GM13976 (cell line): ENCODE measurements at regions not wholly inside any gene's neighbourhood (a gene's known extent, or its start where the extent isn't known, plus 50 kb on each side); places are given as distances from the start of the nearest gene placed in this dataset.
"Not testable (repeated sequence)": the region's sequence is repeated elsewhere in the genome, so short reads cannot be mapped to it uniquely, and the experiment has no call there.

Experiments used
- DNase-seq: peaks from one replicate; pipeline ENCODE4 v3.0.0; 2012; ENCODE audit warnings: low spot score
- in situ Hi-C: fragments of 300-500 bp; cut with MboI; formaldehyde crosslinking; loops from one replicate; pipeline ENCODE4 v1.12.0; 2022; ENCODE audit warnings: low sequenced_read_pairs, mixed read lengths, inconsistent platforms; ENCODE audit not compliant: unreplicated experiment
- TF ChIP-seq, protein P1 (sequence below): IDR thresholded peaks from 2 replicates; pipeline ENCODE4 v1.5.1; 2012; ENCODE audit warnings: borderline replicate concordance, mild to moderate bottlenecking; ENCODE audit not compliant: insufficient read depth; ENCODE audit errors: extremely low read depth, missing control alignments, control extremely low read depth

DNA sequence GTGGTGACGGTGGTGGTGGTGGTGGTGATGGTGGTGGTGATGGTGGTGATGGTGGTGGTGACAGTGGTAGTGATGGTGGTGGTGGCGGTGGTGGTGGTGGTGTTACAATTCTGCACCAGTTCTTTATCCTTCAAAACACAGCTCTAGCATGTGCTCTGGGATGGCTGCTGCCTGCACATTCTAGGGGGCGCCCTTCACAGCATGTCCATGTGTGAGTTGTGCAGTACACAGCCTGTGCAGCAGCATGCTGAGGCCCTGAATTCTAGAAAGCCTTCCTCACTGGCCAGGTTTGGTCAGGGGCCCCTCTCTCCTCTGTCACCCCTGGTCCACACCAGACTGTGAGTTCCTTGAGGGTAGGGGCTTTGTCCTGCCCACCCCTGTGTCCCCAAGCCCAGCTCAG lies 67.7 kb downstream of the MATN1 start:
- TF ChIP-seq, protein P1, sequence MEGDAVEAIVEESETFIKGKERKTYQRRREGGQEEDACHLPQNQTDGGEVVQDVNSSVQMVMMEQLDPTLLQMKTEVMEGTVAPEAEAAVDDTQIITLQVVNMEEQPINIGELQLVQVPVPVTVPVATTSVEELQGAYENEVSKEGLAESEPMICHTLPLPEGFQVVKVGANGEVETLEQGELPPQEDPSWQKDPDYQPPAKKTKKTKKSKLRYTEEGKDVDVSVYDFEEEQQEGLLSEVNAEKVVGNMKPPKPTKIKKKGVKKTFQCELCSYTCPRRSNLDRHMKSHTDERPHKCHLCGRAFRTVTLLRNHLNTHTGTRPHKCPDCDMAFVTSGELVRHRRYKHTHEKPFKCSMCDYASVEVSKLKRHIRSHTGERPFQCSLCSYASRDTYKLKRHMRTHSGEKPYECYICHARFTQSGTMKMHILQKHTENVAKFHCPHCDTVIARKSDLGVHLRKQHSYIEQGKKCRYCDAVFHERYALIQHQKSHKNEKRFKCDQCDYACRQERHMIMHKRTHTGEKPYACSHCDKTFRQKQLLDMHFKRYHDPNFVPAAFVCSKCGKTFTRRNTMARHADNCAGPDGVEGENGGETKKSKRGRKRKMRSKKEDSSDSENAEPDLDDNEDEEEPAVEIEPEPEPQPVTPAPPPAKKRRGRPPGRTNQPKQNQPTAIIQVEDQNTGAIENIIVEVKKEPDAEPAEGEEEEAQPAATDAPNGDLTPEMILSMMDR, result no peak
- no peak for DNase-seq
- in situ Hi-C loops, result no loop called here

DNA sequence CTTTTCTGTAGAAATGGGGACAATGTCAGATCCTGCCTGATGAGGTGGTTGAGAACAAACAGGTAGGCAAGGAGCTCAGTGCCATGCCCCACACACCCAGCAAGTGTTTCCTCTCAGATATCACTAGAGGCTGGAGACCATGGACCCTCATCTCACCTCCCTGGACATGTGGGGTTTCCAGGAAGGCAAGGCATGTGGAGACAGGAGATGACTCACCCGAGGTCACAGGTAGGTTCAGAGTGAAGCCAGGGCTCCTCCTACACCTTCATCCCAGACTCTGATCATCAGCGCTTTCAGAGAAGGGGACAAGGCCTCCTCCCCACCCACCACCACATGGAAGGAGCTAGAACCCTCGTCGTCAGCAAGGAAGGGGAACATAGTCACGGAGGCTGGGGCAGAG lies 69.2 kb downstream of the MATN1 start:
- TF ChIP-seq, protein P1, result no peak
- in situ Hi-C loops, result no loop called here
- no peak for DNase-seq

DNA sequence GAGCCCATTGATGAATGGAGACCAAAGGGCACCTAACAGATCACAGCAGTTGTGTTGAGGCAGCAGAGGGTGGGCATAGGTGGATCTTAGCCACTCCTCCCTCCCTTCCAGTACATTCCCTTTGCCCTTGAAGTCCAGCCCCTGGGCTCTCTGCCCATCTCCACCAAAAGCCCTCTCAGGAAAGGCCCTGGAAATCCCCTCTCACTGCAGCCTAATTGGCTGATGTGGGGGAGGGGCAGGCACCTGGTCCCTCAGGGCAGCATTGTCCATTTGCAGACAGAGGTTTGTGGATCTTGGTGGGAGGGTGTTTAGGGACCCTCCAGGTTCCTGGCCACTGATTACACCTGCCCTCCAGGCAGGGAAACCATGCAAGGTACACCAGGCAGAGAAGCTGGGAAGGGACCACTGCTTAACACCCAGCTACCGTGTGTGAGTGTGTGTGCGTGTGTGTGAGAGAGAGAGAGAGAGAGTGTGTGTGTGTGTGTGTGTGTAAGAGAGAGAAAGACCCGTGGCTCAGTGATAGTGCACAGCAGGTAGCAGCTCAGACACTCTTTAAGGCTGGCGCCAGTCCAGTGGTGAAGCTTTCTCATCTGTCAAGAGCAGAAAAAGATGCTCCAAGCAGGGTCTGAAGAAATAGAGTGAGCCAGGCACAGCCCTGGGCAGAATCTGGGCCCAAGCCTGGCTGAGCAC lies 71.1 kb downstream of the MATN1 start:
- DNase-seq, result no peak
- in situ Hi-C loops, result no loop called here
- TF ChIP-seq, protein P1, result no peak

DNA sequence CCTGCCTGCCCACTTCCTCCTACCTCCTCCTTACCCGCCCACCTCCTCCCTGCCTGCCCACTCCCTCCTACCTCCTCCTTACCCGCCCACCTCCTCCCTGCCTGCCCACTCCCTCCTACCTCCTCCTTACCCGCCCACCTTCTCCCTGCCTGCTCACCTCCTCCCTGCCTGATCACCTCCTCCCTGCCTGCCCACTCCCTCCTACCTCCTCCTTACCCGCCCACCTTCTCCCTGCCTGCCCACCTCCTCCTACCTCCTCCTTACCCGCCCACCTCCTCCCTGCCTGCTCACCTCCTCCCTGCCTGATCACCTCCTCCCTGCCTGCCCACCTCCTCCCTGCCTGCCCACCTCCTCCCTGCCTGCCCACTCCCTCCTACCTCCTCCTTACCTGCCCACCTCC lies 72.0 kb downstream of the MATN1 start:
- in situ Hi-C loops, DNase-seq: not testable (repeated sequence)

DNA sequence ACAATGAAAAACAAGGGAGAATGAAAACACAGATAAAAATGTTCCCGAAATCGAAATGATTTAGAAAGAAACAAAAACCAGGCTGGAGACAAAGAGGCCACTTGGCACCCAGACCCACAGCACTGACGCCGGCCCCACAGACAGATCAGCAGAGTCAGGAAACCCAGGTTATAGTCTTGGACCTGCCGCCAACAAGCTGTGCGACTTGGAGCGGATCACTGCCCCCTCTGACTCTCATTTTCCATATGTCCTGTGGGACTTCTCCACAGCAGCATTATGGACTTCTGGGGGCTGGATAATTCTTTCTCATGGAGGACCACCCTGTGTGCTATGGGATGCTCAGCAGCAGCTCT lies 72.4 kb downstream of the MATN1 start:
- no peak for DNase-seq
- in situ Hi-C loops, result no loop called here
- TF ChIP-seq, protein P1, result no peak

DNA sequence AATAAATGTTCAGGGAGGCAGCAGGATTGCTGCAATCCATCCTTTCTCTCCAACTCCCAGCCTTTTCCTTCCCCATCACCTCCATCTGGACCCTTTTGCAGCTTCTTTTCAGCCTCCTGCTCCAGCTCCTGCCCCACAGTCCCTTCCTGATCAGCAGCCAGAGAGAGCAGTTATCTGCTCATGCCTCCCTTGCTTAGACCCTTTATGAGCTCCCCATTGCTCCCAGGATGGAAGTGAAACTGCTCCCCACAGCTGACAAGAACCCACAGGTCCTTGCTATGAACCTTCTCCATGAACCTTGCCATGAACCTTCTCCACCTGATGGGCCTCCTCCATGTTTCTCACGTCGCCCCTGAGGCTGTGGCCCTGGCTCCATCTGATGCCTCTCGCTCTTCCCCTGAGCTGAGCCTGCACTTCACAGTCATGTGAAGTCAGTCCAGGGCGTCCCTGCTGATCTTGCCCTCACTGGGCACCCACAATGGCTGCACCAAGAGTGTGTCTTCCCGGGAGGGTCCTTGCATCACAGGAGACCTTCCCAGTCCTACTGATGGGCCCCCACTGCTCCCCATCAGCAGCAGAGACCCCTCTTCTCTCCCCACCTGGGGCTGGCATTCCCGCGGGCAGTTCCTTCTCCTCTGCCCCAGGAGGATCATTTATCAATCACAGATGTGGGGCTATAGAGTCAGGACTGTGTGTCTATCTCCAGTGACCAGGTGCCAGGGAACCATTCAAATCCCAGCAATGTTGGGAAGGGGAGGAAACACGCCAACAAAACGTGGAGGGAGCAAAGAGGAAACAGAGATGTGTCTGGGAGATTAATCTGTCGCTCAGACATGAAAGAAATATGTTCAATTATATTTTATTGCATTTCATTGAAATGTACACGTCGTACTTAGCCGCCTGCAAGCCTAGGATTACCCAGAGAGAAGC lies 73.1 kb downstream of the MATN1 start:
- TF ChIP-seq, protein P1, result no peak
- in situ Hi-C loops, result no loop called here
- DNase-seq, result no peak
